ELF-1 (cell line): ENCODE measurements at regions not wholly inside any gene's neighbourhood (a gene's known extent, or its start where the extent isn't known, plus 50 kb on each side); places are given as distances from the start of the nearest gene placed in this dataset.
A peak's percentile ranks its signal among the peaks of the same experiment; 100 is the strongest.

Experiments
- DNase-seq: peaks from one replicate; pipeline ENCODE4 v3.0.0-alpha.2; 2016; ENCODE audit warnings: low read depth, low spot score

- DNase-seq: no peak
Observed at GRCh38 chr21:41689289-41689583, 77.6 kb downstream of the RIPK4 start.

DNA sequence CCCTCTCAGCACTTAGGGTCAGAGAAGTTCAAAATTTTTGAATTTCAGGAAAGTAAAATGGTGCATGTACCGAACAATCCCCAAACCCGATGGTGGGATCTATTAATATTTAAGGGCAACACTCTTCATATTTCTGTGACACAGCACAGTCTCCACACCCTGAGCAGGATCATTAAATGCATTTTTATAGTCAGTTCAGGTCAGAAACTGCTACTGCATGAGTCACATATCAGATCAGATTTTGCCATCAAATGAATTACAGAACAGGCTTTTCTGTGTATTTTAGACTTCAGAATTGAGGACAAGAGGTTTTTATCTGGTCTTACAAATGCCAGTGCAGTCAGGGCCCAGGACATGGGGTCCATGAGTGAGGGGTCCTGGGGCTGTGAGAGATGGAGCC lies 79.2 kb downstream of the RIPK4 start:
- DNase-seq: no peak

DNA sequence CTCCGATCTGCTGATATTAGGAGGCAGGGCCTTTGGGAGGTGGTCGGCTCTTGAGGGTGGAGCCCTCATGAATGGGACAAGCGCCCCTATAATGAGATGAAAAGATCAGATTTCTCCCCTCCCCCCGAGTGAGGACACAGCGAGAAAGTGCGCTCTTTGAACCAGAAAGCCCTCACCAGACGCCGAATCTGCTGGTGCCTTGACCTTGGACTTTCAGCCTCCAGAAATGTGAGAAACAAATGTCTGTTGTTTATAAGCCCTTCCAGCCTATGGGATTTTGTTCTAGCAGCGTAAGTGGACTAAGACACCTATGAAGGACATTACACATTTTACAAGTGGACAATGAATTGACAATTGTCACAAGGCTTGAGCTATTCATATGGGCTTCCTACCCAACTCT lies 80.2 kb downstream of the RIPK4 start:
- DNase-seq: no peak

- DNase-seq: no peak
Observed at GRCh38 chr21:41685511-41686149, 81.2 kb downstream of the RIPK4 start.

- peak; percentile 69 for DNase-seq
Observed at GRCh38 chr21:41684381-41685245, 82.2 kb downstream of the RIPK4 start.

DNA sequence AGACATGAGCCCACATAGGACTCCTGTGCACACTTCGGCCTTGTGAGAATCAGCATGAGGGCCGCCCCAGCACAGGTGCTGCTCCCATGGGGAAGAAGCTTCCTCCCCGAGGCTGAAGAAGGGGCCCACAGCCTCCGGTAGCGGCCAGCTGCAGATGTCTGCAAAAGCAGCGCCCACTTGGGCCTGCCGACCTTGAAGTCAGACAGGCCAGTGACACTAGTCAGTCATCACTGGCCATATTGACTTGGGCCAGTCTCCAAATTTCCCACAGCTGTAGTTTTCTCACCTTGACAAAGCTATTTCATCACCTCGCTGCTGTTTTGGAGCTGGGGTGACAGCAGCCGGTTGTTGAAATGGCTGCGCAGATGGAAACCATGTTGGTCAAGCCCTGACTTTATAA lies 83.0 kb downstream of the RIPK4 start:
- DNase-seq: no peak

DNA sequence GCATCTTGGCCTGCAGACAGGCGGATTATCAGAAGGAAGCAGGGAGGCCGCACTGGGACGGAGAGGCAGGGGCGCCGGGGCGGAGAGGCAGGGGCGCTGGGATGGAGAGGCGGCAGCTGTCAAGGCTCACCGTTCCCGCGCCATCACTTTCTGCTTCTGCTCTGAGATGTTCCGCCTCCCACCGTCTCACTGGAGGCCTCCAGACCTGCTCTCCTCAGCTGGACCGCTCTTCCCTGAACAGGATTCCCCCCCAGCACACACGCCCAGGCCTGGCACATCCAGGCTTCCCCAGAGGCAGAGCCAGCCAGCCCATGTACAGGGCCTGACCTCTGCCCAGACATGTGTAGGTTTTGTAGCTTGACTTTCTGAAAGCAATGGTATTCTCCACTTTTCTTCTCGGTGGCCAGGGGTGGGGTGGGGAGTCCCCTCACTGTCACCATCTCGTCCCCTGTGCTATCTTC lies 84.1 kb downstream of the RIPK4 start:
- no peak for DNase-seq

GRCh38 chr21:41681939-41682718 lies 84.7 kb downstream of the RIPK4 start:
- DNase-seq: no peak

DNA sequence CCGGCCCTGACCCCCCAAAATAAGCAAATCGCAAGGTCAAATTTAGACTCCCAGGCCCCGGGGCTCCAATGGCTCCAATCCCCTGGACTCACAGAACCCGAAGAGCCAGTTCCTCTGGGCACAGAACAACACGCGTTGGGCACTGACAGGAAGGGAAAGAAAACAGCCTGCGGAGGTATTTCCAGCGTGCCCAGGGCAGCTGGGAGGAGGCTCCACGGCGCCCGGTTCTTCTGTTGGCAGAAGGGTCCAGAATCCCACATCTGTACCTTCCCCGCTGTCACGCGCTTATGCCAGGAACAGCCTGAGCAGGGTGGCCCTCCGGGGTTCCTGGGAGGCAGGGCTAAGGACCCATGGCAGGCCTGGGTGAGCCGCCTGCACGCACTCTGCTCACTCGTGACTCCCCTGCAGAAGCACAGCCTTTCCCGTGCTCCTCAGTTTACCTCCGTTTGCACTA lies 85.5 kb downstream of the RIPK4 start:
- DNase-seq: no peak

DNA sequence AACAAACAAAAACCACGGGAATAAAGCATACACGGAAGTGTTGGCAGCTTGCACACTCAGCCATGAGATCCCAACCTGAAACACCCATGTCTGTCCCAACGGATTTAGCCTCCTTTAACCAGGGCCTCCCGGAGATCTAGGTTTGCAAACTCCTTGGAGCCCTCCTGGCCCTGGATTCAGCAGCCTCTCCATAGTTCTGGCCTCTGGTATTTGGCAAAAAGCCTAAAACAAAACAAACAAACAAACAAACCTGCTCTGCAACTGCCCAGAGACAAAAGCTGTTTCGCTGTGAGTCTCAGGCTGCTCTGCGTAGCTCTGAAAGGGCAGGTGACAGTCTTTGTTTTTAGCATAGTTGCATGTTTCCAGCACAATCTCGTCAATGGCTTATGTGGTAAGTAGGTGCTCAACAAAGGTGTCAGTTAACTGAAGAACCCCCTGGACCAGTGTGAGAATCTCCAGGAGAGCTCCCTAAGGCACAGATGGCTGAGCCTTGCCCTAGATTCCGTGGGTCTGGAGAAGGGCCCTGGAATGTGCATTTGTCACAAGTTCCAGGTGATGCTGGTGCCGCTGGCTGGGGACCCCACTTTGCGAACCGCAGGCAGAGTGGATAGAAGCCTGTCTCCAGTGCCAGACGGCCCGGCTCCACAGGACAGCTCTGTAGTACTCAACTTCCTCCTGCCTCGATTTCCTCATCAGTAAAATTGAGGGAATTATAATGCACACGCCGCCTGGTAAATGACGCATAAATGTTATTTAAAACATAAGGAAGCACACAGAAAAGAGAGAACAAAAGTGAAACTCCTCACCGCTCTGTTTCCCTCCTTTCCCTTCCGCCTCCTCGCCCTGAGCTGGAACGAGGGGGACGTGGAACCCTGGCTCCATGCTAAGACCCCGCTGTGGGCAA lies 86.2 kb downstream of the RIPK4 start:
- DNase-seq: peak; percentile 47

GRCh38 chr21:41678924-41679318 lies 87.9 kb downstream of the RIPK4 start:
- DNase-seq: peak; percentile 97

DNA sequence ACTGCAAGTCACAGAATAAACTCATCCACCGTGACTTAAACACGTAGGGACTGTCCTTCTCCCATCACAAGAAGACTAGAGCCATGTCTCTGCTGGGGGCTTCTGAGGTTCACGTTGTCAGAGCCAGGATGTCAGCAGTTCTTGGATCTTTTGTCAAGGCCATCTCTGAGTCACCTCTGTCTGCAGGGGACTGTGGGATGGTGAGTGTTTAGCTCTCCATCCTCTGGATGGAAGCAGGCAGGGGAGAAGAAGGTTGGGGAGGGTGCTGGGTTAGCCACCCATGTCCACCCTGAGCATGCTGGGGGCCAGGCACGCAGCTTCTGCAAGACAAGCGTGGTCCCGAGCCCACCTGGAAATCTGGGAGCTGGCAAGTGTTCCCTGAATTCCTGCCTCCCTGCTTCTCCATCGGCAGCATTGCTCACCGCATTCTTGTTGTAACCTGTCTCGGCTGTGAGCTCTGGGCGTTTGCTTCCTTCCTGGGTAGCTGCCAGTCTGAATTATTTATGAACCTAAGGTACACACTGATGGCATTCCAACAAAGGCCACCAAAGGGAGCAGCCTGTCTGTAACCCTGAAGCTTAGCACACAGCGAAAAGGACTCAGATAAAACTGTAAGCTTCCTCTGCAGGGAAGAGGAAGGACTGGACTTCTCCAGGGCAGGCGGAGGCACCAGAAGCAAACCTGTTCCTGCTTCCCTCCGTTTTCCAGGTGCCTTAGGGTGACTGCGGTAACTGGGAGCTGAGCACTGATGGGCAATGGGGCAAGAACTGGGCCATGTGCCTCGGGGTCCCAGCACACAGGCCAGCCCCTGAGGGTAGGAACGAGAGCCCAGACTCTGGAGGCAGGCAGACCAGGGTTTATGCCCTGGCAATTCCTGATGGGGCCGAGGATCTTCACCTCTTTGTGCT lies 88.6 kb downstream of the RIPK4 start:
- DNase-seq: no peak

GRCh38 chr21:41677671-41678015 lies 89.2 kb downstream of the RIPK4 start:
- no peak for DNase-seq

DNA sequence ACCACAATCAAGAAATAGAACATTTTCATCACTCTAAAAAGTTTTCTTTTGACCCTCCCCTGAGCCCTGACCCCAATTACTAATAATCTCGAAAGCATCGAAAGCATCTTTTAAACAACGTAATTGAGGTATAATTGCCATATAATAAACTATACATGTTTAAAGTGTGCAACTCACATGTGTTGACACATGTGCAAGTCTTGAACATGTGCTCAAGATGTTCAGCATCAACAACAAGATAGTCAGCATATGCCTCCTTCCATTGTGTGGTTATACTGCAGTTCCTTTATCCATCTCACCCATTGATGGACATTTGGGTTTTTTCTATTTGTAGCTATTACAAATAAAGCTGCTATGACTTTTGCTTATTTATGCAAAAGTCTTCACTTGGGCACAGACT lies 90.7 kb downstream of the RIPK4 start:
- DNase-seq: no peak

- DNase-seq: no peak
Observed at GRCh38 chr21:41675574-41675973, 91.3 kb downstream of the RIPK4 start.

DNA sequence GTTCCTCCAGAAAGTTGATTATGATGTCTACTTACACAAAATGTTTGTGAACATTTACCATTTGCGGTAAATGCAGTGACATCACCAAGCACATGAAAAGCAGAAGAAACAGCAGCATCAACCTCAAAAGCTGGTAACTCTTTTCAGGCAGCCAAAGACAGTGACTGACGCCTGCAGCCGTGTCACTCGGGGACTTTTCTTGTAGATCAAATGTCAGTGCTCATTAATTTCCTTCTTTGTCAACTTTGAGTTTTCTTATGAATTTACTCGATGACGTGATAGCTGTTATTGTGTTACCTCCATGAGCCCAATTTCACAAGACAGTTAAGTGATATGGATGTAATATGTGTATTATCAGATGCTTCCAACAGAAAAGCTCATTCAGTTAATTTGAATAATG lies 92.5 kb downstream of the RIPK4 start:
- DNase-seq: no peak

DNA sequence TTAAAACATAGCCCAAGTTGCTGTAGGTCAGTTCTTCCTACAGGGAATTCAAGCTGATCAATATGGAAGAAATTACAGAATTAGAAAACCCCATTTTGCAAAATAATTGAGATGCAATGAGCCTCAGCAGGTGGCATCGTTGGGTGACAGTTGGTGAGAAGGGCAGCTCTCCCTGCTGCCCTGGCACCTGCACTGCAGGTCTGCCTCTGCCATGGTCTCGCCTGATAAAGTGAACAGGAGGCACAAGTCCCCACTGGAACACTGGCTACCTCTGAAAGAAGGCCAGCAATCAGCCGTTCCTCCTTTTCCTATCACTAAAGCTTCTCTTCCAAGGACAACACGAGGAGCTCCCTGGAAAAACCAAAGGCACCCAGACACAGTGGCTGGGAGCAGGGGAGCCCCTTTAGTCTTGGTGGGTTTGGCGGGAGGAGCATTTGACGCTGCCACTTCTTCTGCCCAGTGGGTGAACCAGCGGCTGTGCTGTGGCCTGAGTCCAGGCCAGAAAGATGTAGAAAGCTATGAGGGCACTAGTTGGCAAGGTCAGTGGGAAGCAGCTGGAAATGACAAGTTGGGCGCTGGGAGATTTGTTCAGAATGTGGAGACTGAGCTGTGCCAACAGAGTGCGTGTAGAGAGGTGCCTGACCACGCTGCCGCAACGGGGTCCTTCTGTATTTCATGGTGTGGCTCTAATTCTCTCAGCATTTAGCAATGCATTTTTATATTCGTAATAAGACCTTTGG lies 93.1 kb downstream of the RIPK4 start:
- DNase-seq: no peak

- no peak for DNase-seq
Observed at GRCh38 chr21:41673071-41673470, 93.8 kb downstream of the RIPK4 start.

DNA sequence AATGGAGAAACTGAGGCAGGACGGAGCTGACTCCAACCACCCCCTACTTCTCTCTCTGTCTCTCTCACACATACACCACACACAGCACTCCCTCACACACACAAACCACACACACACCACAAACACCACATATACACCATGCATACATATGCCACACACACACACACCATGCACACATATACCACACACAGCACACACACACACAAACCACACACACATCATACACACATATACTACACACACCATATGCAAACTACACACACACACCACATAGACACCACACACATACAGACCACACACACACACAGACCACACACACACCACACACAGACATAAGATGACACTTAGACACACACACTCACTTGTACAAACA lies 94.3 kb downstream of the RIPK4 start:
- no peak for DNase-seq
